ENCODE measurements at regions not wholly inside any gene's neighbourhood (a gene's known extent, or its start where the extent isn't known, plus 50 kb on each side); places are given as distances from the start of the nearest gene placed in this dataset.

GRCh38 chr20:34189572-34190163 lies 51.6 kb upstream of the ASIP start:
- DNase-seq (no peak), ATAC-seq (ENCODE audit: low read depth in 2 of 2) (no peak)
- Mint-ChIP-seq H3K36me3 (no peaks in the 10 kb centered on the region), H3K4me3 (no peak overlapping the region), H3K4me1 (peaks cover 0 to 6% (median 0%) of the 10 kb centered on the region in 3 donors), H3K9me3 (no peaks in the 10 kb centered on the region), H3K27me3 (peaks cover 16 to 34% (median 20%) of the 10 kb centered on the region in 3 donors), H3K27ac (no peak overlapping the region)

- peaks cover 16 to 40% (median 25%) of the 10 kb centered on the region in 3 donors for H3K27me3 Mint-ChIP-seq
- no peaks in the 10 kb centered on the region for H3K9me3 Mint-ChIP-seq
- ATAC-seq (ENCODE audit: low read depth in 2 of 2) (no peak), DNase-seq (no peak)
- no peak overlapping the region for H3K4me3 Mint-ChIP-seq
- H3K4me1 Mint-ChIP-seq, result peaks cover 0 to 4% (median 0%) of the 10 kb centered on the region in 3 donors
- H3K27ac Mint-ChIP-seq, result no peak overlapping the region
- no peaks in the 10 kb centered on the region for H3K36me3 Mint-ChIP-seq
These were observed 51.0 kb upstream of the ASIP start for GRCh38 chr20:34190262-34190661.

- DNase-seq, result peak; percentile 8
- peaks cover 18 to 41% (median 29%) of the 10 kb centered on the region in 3 donors for H3K27me3 Mint-ChIP-seq
These were observed 50.5 kb upstream of the ASIP start for GRCh38 chr20:34190679-34191090.

More at GRCh38 chr20:34190679-34191090, 50.5 kb upstream of the ASIP start:
- Mint-ChIP-seq H3K36me3 (no peaks in the 10 kb centered on the region), H3K4me3 (no peak overlapping the region), H3K4me1 (peaks cover 0 to under 1% (median 0%) of the 10 kb centered on the region in 3 donors), H3K9me3 (no peaks in the 10 kb centered on the region), H3K27ac (no peak overlapping the region)
- ATAC-seq (ENCODE audit: low read depth in 2 of 2), result peak in 1 of 2 donors; percentile 41
